Pancreas (tissue), 10 donors: ENCODE measurements at regions not wholly inside any gene's neighbourhood (a gene's known extent, or its start where the extent isn't known, plus 50 kb on each side); places are given as distances from the start of the nearest gene placed in this dataset.
A peak's percentile ranks its signal among the peaks of the same experiment; 100 is the strongest.

ENCODE experiments used
- ATAC-seq, 4 donors: fragments of 200-7000 bp; cut with Tn5 transposase; one replicate each; pipeline versions ENCODE4 v1.8.0 to v1.9.1; 2020; ENCODE audit warnings: mild to moderate bottlenecking in 4 of 4, moderate library complexity in 4 of 4
- DNase-seq, 6 donors: peaks; one replicate each; pipeline ENCODE4 v3.0.0-alpha.2; 2020
- FAIRE-seq: peaks from 2 replicates; lab custom pipeline; 2012; peaks lifted over from hg19 to GRCh38; lab: Jason Lieb, UNC
- H3K27ac ChIP-seq, 4 donors: fragments of 200-600 bp; sonication (generic); 1 replicate in 3 of 4; 2 replicates in 1 of 4; pipeline versions ENCODE4 v1.5.0 to v1.8.0; 2020
- H3K27me3 ChIP-seq, 4 donors: fragments of 200-600 bp; one replicate each; pipeline ENCODE4 v1.8.0; 2021
- H3K36me3 ChIP-seq, 3 donors: fragments of 200-600 bp; sonication (generic) in 1 of 3; one replicate each; pipeline versions ENCODE4 v1.5.0 to v1.8.0; 2020 to 2021
- H3K4me1 ChIP-seq, 3 donors: fragments of 200-600 bp; one replicate each; pipeline ENCODE4 v1.8.0; 2021
- H3K4me3 ChIP-seq, 4 donors: fragments of 200-600 bp; sonication (generic) in 2 of 4; one replicate each; pipeline versions ENCODE4 v1.5.0 to v1.8.0; 2020 to 2021
- H3K9me3 ChIP-seq, 4 donors: fragments of 200-600 bp; one replicate each; pipeline ENCODE4 v1.8.0; 2021
- WGBS, 2 donors: extraction: QIAGEN DNeasy Blood & Tissue Kit; methylation state at CpG; one replicate each; pipeline ENCODE4 v1.1.7; 2013; 5-methylcytosine and 5-hydroxymethylcytosine counted together
- intact Hi-C, 3 donors: fragments of 100-400 bp; cut with DNase I; formaldehyde crosslinking; loops; one replicate each; pipeline versions ENCODE4 v1.11.1 to v1.14.2; 2022
- TF ChIP-seq, protein P1 (sequence below), 4 donors: fragments of 200-600 bp; sonication (generic) in 3 of 4; IDR thresholded peaks; one replicate each; pipeline versions ENCODE4 v1.5.0 to v1.8.0; 2021; ENCODE audit warnings: antibody characterized with exemption in 4 of 4
- donor health status: healthy with polysubstance abuse.
- donor health status: DM: no; HTN: no; CAD: no; lungs with moderate emphysema.
- donor health status: DM: no; HTN: no; CAD: no.
- donor health status: control.
- donor health status: control.
- donor health status: Bipolar disorder and iron deficiency.
- donor health status: DM: yes; HTN: yes; CAD: no.
- donor health status: DM: no; HTN: no; CAD: no.
- donor health status: DM: no; HTN: no; CAD: no.
- donor health status: DM: yes; HTN: yes; CAD: no.

DNA sequence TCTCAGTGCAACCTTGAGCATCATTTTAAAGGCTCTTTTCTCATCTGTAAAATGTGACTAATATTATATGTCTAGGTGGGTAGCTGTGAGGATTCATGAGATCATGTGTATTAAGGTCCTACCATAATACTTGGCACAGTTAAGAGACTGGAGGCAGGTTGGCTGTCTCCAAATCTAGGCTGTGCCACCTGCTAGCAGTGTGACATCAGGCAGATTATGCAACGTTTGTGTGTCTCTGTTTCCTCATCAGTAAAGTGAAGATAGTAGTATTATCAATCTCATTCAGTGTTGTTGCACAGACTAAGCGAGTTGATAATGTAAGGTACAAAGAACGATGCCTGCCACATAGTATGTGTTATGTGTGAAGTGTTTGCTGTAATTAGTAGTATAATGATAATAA is 227.4 kb downstream of the SAMD5 start:
- no peaks in the 10 kb centered on the region for H3K9me3 ChIP-seq
- ATAC-seq (no peak), FAIRE-seq (no peak), DNase-seq (no peak)
- no peaks in the 10 kb centered on the region for H3K27me3 ChIP-seq
- 55 to 70% methylated on average over 3 of the region's 3 CpGs for WGBS, 2 donors
- no peak overlapping the region for H3K4me3 ChIP-seq
- TF ChIP-seq, protein P1, sequence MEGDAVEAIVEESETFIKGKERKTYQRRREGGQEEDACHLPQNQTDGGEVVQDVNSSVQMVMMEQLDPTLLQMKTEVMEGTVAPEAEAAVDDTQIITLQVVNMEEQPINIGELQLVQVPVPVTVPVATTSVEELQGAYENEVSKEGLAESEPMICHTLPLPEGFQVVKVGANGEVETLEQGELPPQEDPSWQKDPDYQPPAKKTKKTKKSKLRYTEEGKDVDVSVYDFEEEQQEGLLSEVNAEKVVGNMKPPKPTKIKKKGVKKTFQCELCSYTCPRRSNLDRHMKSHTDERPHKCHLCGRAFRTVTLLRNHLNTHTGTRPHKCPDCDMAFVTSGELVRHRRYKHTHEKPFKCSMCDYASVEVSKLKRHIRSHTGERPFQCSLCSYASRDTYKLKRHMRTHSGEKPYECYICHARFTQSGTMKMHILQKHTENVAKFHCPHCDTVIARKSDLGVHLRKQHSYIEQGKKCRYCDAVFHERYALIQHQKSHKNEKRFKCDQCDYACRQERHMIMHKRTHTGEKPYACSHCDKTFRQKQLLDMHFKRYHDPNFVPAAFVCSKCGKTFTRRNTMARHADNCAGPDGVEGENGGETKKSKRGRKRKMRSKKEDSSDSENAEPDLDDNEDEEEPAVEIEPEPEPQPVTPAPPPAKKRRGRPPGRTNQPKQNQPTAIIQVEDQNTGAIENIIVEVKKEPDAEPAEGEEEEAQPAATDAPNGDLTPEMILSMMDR (IDR thresholded peaks at IDR 0.05), result no peak
- no peaks in the 10 kb centered on the region for H3K4me1 ChIP-seq
- intact Hi-C loops, result no loop called here
- no peak overlapping the region for H3K27ac ChIP-seq
- H3K36me3 ChIP-seq, result no peaks in the 10 kb centered on the region

DNA sequence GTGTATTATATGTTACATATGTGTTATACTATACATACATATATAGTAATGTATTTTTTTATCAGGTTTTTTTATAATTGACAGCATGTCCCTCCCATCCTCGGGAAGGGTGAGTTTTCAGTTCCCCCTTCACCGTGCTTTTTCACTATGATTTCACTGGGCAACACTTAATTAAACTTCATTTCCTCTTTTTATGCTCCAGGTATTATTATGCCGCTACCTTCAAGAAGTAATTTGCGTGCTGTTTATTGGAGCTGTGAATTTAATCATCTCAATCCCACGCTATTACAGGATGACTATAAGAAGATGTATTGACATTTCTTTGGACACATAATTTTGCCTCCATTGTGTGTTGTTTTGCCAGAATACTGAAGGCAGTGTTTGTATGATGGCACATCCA is 228.6 kb downstream of the SAMD5 start:
- intact Hi-C loops, result no loop called here
- Histone ChIP-seq H3K27ac (no peak overlapping the region), H3K36me3 (no peaks in the 10 kb centered on the region), H3K4me1 (no peaks in the 10 kb centered on the region), H3K9me3 (no peaks in the 10 kb centered on the region), H3K4me3 (no peak overlapping the region), H3K27me3 (no peaks in the 10 kb centered on the region)
- 86 to 87% methylated on average over 5 of the region's 5 CpGs for WGBS, 2 donors
- no peak for FAIRE-seq
- no peak for DNase-seq
- ATAC-seq, result no peak
- TF ChIP-seq, protein P1 (IDR thresholded peaks at IDR 0.05), result no peak

DNA sequence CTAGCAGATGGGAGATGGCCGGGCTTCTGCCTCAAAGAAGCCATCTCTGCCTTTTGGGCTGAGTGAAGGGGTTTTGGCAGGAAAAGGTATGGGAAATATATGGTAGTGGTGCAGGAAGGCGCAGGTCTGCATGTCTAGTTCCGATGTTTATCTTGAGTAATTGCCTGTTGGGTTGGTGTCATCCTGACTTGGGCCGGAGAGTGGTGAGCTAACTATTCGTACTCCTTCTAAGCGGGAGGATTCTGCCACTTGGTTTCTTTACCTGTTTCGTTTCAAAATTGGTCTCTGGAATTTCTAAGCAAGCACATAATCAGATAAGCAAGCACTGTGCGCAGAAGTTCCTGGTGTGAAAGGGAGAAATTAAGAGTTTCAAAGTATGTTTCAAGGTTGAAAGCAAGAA is 229.6 kb downstream of the SAMD5 start:
- intact Hi-C loops, result no loop called here
- no peak for FAIRE-seq
- H3K4me1 ChIP-seq, result no peaks in the 10 kb centered on the region
- TF ChIP-seq, protein P1 (IDR thresholded peaks at IDR 0.05), result no peak
- H3K36me3 ChIP-seq, result no peaks in the 10 kb centered on the region
- no peaks in the 10 kb centered on the region for H3K9me3 ChIP-seq
- ATAC-seq, result no peak
- DNase-seq, result peak in 1 of 6 donors; percentile 9
- no peaks in the 10 kb centered on the region for H3K27me3 ChIP-seq
- WGBS, 2 donors, result 45 to 60% methylated on average over 8 of the region's 8 CpGs
- H3K27ac ChIP-seq, result no peak overlapping the region
- no peak overlapping the region for H3K4me3 ChIP-seq

DNA sequence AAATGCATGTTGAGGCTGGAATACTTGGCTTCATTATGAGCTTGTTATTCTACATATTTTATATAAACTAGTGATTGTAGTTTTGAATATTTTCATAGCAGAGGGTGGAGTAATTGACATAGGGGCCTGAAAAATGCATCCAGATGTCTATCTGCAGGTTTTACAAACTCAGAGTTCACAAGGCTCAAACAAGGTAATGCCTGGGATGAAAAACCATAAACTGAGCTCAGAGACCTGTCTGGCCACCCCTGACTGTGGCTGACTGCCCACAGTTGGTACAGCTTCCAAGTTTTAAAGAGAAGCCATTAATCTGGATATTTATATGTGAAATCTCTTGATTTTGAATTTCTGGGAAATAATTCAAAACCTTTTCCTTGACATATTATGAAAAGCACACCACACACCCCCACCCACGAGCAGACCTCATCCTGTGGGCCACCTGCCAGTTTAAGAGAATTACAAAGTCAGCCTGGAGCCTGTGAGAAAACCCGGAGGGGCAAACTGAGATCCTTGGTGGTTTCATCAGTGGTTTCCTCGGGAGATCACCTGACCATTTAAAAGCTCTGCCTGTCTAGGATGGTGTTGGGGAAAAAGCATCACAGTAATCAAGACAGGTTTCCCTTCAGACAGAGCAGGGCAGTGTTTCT is 230.1 kb downstream of the SAMD5 start:
- peak in 1 of 6 donors; percentile 6 for DNase-seq
- no peak for FAIRE-seq
- no peak overlapping the region for H3K27ac ChIP-seq
- no peaks in the 10 kb centered on the region for H3K4me1 ChIP-seq
- intact Hi-C loops, result no loop called here
- WGBS, 2 donors, result 26 to 46% methylated on average over 3 of the region's 3 CpGs
- peak in 1 of 4 donors; percentile 54 for ATAC-seq
- TF ChIP-seq, protein P1 (IDR thresholded peaks at IDR 0.05), result no peak
- H3K27me3 ChIP-seq, result no peaks in the 10 kb centered on the region
- no peaks in the 10 kb centered on the region for H3K9me3 ChIP-seq
- no peak overlapping the region for H3K4me3 ChIP-seq
- no peaks in the 10 kb centered on the region for H3K36me3 ChIP-seq

DNA sequence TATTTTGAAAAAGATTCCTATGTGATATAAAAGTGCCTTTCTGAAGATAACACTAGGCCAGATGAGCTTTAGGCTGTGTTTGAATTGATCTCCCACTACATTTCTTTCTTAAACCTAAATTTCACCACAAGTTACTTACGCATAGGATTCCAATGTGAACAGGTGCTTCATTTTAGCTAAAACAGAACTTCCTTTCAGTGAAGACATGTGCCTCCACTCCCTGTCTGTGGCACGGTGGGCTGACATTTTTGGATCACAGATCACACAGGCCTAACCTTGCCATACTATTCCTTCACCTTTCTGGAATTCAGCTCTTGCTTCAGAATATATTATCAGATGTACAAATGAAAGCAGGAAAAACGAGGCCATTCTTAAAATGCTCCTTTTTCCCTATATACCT is 231.8 kb downstream of the SAMD5 start:
- H3K27me3 ChIP-seq, result no peaks in the 10 kb centered on the region
- no peaks in the 10 kb centered on the region for H3K4me1 ChIP-seq
- TF ChIP-seq, protein P1 (IDR thresholded peaks at IDR 0.05), result no peak
- no peak overlapping the region for H3K4me3 ChIP-seq
- no peak for DNase-seq
- no peak overlapping the region for H3K27ac ChIP-seq
- no peaks in the 10 kb centered on the region for H3K9me3 ChIP-seq
- ATAC-seq, result no peak
- WGBS, 2 donors, result 71 to 81% methylated on average over 3 of the region's 3 CpGs
- FAIRE-seq, result no peak
- no peaks in the 10 kb centered on the region for H3K36me3 ChIP-seq
- intact Hi-C loops, result no loop called here
